ENCODE measurements at regions not wholly inside any gene's neighbourhood (a gene's known extent, or its start where the extent isn't known, plus 50 kb on each side); places are given as distances from the start of the nearest gene placed in this dataset.

DNA sequence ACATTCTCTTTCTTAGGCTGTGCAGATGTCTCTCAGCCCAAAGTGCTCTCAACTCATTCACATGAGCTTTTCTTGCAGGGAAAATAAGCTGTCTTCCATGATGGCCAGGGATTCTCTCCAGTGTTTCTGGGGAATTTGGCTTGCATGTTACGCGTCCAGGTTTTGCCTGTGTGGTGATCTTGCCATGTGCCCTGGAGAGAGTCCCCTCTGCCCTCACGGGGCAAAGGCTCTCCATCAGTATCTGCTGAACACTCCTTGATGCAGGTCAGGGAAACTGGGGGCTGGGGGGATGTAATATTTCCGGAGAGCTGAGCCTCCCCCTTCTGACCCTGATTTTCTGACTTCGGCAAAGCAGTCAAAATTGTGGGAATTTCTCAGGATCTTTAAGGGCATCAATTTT is 87.6 kb downstream of the ACKR3 start:
- intact Hi-C loops (cut with DNase I, micrococcal nuclease), result no loop called here
- Histone ChIP-seq H3K36me3 (ENCODE audit: low read depth) (no peaks in the 10 kb centered on the region), H3K4me1 (ENCODE audit: low read depth) (no peaks in the 10 kb centered on the region), H3K4me3 (no peak overlapping the region), H3K9me3 (no peaks in the 10 kb centered on the region)
- TF ChIP-seq CTCF (IDR thresholded peaks at IDR 0.05), result no peak
- DNase-seq (no peak), ATAC-seq (no peak)

GRCh38 chr2:236657801-236658200 is 88.2 kb downstream of the ACKR3 start:
- Histone ChIP-seq H3K9me3 (no peaks in the 10 kb centered on the region), H3K4me1 (ENCODE audit: low read depth) (no peaks in the 10 kb centered on the region), H3K4me3 (no peak overlapping the region), H3K36me3 (ENCODE audit: low read depth) (no peaks in the 10 kb centered on the region)
- intact Hi-C loops (cut with DNase I, micrococcal nuclease), result no loop called here
- ATAC-seq, result no peak
- DNase-seq, result no peak
- TF ChIP-seq CTCF (IDR thresholded peaks at IDR 0.05), result no peak

DNA sequence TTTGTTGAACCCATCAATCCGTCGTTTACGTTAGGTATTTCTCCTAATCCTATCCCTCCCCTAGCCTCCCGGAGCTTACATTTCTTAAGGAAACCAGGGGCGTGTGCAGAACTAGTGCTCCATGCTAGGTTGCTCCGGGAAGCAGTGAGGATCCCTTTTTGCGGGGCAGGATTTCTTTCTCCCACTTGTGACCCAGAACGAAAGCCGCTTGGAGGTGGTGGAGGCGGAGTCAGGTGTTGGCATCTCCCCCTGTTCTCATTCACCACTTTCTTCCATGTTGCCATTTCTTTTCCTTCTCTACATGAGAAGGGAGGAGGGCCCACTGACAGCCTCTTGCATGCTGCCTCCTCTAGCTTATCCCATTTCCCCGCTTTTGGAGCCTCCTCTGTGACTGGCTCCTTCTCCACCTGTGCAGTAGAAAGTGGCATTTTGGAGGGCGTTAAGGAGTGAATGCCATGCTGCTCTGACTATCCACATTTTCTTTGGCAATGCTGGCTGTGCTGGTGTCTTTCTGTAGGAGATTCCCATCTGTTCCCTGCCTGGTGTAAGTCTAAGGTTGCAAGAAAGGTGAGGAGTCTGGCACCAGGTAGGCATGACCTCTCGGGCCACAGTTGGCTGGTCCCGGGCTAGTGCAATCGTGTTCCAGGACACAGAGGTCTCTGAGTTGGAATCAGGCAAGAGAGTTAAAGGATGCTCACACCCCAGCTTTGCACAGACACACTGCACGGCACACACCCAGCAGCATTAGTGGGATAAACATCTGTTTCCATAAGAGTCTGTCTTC is 89.5 kb downstream of the ACKR3 start:
- H3K4me3 ChIP-seq, result no peak overlapping the region
- ATAC-seq (no peak), DNase-seq (no peak)
- no peak for TF ChIP-seq CTCF (IDR thresholded peaks at IDR 0.05)
- no peaks in the 10 kb centered on the region for H3K9me3 ChIP-seq
- intact Hi-C loops (cut with DNase I, micrococcal nuclease), result no loop called here
- no peaks in the 10 kb centered on the region for H3K36me3 ChIP-seq (ENCODE audit: low read depth)
- H3K4me1 ChIP-seq (ENCODE audit: low read depth), result no peaks in the 10 kb centered on the region

DNA sequence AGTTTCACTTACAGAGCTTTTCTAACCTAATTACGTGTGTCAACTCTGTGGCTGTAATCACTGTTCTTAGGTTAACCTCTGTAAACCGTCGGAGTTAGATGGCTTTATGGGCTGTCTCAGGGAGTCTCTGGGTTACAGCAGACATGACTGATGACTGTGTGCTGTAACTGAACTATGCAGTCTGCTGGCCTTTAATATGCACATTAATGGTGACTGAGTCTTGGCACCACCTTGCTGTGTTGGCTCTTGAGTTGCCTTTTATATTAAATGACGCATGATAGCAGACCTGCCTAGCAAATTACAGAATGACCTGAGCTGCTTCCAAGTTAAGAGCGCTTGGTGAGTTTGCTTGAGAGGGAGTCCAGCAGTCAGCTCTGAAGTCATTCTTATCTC is 90.1 kb downstream of the ACKR3 start:
- intact Hi-C loops (cut with DNase I, micrococcal nuclease), result no loop called here
- no peak for TF ChIP-seq CTCF (IDR thresholded peaks at IDR 0.05)
- H3K9me3 ChIP-seq, result no peaks in the 10 kb centered on the region
- no peak overlapping the region for H3K4me3 ChIP-seq
- no peaks in the 10 kb centered on the region for H3K36me3 ChIP-seq (ENCODE audit: low read depth)
- DNase-seq (no peak), ATAC-seq (peak; percentile 20)
- no peaks in the 10 kb centered on the region for H3K4me1 ChIP-seq (ENCODE audit: low read depth)

- TF ChIP-seq CTCF (IDR thresholded peaks at IDR 0.05), result no peak
- ATAC-seq (peak; percentile 14), DNase-seq (no peak)
- Histone ChIP-seq H3K4me3 (no peak overlapping the region), H3K9me3 (no peaks in the 10 kb centered on the region), H3K36me3 (ENCODE audit: low read depth) (no peaks in the 10 kb centered on the region), H3K4me1 (ENCODE audit: low read depth) (no peaks in the 10 kb centered on the region)
- intact Hi-C loops (cut with DNase I, micrococcal nuclease), result no loop called here
These were observed 91.6 kb downstream of the ACKR3 start for GRCh38 chr2:236661061-236661761.

All from mucosa of descending colon (tissue), 3 donors.